GM23338 (cell line): ENCODE measurements at regions not wholly inside any gene's neighbourhood (a gene's known extent, or its start where the extent isn't known, plus 50 kb on each side); places are given as distances from the start of the nearest gene placed in this dataset.

Experiments used
- CREB1 ChIP-seq: fragments of 250-450 bp; sonication (Bioruptor Pico); IDR thresholded peaks from 2 replicates; pipeline ENCODE4 v1.5.0; 2020; ENCODE audit warnings: low read depth, mild to moderate bottlenecking, moderate library complexity
- CTCF ChIP-seq, 2 experiments: fragments of 200-600 bp in 1 of 2; sonication (generic) in 1 of 2; conservative IDR thresholded peaks; 2 replicates each; pipeline versions ENCODE4 v1.5.1 to v1.6.1; 2016 to 2017; ENCODE audit warnings: antibody characterized with exemption in 2 of 2, low read depth in 2 of 2, mild to moderate bottlenecking in 2 of 2, moderate library complexity in 1 of 2
- EZH2 ChIP-seq: fragments of 200-600 bp; sonication (generic); IDR thresholded peaks from one replicate; pipeline ENCODE4 v1.8.0; 2017; ENCODE audit warnings: antibody characterized with exemption, mild to moderate bottlenecking, low read depth; ENCODE audit not compliant: unreplicated experiment
- EZH2phosphoT487 ChIP-seq: fragments of 200-600 bp; sonication (generic); IDR thresholded peaks from one replicate; pipeline ENCODE4 v1.8.1; 2018; ENCODE audit warnings: antibody characterized with exemption; ENCODE audit not compliant: unreplicated experiment
- JUNB ChIP-seq: IDR thresholded peaks from one replicate; pipeline ENCODE4 v1.6.1; 2016; ENCODE audit warnings: antibody characterized with exemption; ENCODE audit not compliant: unreplicated experiment
- NANOG ChIP-seq: IDR thresholded peaks from 2 replicates; pipeline ENCODE4 v1.6.1; 2016; ENCODE audit warnings: antibody characterized with exemption, borderline replicate concordance
- POLR2AphosphoS5 ChIP-seq: IDR thresholded peaks from 2 replicates; pipeline ENCODE4 v1.6.1; 2016; ENCODE audit warnings: antibody characterized with exemption, low read depth
- REST ChIP-seq: IDR thresholded peaks from one replicate; pipeline ENCODE4 v1.6.1; 2018; ENCODE audit warnings: antibody characterized with exemption; ENCODE audit not compliant: unreplicated experiment
- ZNF114 ChIP-seq: fragments of 250-450 bp; sonication (Bioruptor Pico); IDR thresholded peaks from 2 replicates; pipeline ENCODE4 v1.5.0; 2020; ENCODE audit warnings: mild to moderate bottlenecking, moderate library complexity
- ZNF331 ChIP-seq: fragments of 250-450 bp; sonication (Bioruptor Pico); IDR thresholded peaks from 2 replicates; pipeline ENCODE4 v1.5.0; 2020; ENCODE audit warnings: low read depth, mild to moderate bottlenecking, moderate library complexity

- no peak for TF ChIP-seq CTCF (conservative IDR thresholded peaks at IDR 0.05; ENCODE audit: low read depth in 2 of 2)
- TF ChIP-seq EZH2 = no peak
- TF ChIP-seq EZH2phosphoT487 = no peak
- no peak for TF ChIP-seq CREB1 (CRISPR knock-in tag)
- no peak for TF ChIP-seq JUNB
- no peak for TF ChIP-seq REST
- TF ChIP-seq POLR2AphosphoS5 = no peak
- TF ChIP-seq ZNF114 (CRISPR knock-in tag) = no peak
- no peak for TF ChIP-seq NANOG
- no peak for TF ChIP-seq ZNF331 (CRISPR knock-in tag)
Observed at GRCh38 chr5:158610051-158610415, 489.7 kb downstream of the EBF1 start.
